Ishikawa (cell line): ENCODE measurements at regions not wholly inside any gene's neighbourhood (a gene's known extent, or its start where the extent isn't known, plus 50 kb on each side); places are given as distances from the start of the nearest gene placed in this dataset.

ENCODE experiments used
- CEBPB ChIP-seq: IDR thresholded peaks from 2 replicates; pipeline ENCODE4 v1.6.1; 2012
- FOXM1 ChIP-seq: IDR thresholded peaks from 2 replicates; pipeline ENCODE4 v1.6.1; 2012; ENCODE audit warnings: low read depth, borderline replicate concordance
- MAX ChIP-seq: IDR thresholded peaks from 2 replicates; pipeline ENCODE4 v1.6.1; 2012
- NFIC ChIP-seq: IDR thresholded peaks from 2 replicates; pipeline ENCODE4 v1.6.1; 2012
- RAD21 ChIP-seq: IDR thresholded peaks from 2 replicates; pipeline ENCODE4 v1.6.1; 2012; ENCODE audit warnings: low read depth
- TAF1 ChIP-seq: IDR thresholded peaks from 2 replicates; pipeline ENCODE4 v1.6.1; 2012; ENCODE audit warnings: low read depth, mild to moderate bottlenecking
- TCF12 ChIP-seq: IDR thresholded peaks from 2 replicates; pipeline ENCODE4 v1.6.1; 2012; ENCODE audit warnings: low read depth
- TEAD4 ChIP-seq: IDR thresholded peaks from 2 replicates; pipeline ENCODE4 v1.6.1; 2012
- YY1 ChIP-seq: IDR thresholded peaks from 2 replicates; pipeline ENCODE4 v1.6.1; 2012; ENCODE audit warnings: low read depth
- ZBTB7A ChIP-seq: IDR thresholded peaks from 2 replicates; pipeline ENCODE4 v1.6.1; 2012; ENCODE audit warnings: low read depth
- TF ChIP-seq, protein P1 (sequence below): IDR thresholded peaks from 2 replicates; pipeline ENCODE4 v1.6.1; 2012; ENCODE audit warnings: low read depth, mild to moderate bottlenecking

DNA sequence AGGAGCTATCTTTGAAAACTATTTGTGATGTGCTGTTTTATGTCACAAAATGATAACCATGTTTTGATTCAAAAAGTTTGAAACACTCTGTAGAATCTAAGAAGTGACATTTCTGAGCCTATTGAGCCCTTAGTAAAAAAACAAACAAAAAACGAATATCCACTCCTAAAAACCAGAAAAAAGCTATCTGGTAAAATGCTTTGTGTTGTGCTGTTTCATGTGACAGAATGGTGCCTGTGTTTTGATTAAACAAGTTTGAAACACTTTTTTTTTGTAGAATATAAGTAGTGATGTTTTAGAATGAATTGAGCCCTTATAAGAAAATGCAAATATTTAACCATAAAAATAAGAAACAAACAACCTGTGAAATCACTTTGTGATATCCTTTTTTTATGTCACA is 105.2 kb upstream of the VPREB1 start:
- no peak for TF ChIP-seq TEAD4
- no peak for TF ChIP-seq TAF1
- no peak for TF ChIP-seq NFIC
- TF ChIP-seq, protein P1, sequence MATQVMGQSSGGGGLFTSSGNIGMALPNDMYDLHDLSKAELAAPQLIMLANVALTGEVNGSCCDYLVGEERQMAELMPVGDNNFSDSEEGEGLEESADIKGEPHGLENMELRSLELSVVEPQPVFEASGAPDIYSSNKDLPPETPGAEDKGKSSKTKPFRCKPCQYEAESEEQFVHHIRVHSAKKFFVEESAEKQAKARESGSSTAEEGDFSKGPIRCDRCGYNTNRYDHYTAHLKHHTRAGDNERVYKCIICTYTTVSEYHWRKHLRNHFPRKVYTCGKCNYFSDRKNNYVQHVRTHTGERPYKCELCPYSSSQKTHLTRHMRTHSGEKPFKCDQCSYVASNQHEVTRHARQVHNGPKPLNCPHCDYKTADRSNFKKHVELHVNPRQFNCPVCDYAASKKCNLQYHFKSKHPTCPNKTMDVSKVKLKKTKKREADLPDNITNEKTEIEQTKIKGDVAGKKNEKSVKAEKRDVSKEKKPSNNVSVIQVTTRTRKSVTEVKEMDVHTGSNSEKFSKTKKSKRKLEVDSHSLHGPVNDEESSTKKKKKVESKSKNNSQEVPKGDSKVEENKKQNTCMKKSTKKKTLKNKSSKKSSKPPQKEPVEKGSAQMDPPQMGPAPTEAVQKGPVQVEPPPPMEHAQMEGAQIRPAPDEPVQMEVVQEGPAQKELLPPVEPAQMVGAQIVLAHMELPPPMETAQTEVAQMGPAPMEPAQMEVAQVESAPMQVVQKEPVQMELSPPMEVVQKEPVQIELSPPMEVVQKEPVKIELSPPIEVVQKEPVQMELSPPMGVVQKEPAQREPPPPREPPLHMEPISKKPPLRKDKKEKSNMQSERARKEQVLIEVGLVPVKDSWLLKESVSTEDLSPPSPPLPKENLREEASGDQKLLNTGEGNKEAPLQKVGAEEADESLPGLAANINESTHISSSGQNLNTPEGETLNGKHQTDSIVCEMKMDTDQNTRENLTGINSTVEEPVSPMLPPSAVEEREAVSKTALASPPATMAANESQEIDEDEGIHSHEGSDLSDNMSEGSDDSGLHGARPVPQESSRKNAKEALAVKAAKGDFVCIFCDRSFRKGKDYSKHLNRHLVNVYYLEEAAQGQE = no peak
- no peak for TF ChIP-seq YY1
- TF ChIP-seq TCF12 = no peak
- no peak for TF ChIP-seq CEBPB
- no peak for TF ChIP-seq MAX
- TF ChIP-seq ZBTB7A = no peak
- no peak for TF ChIP-seq RAD21
- no peak for TF ChIP-seq FOXM1
